ENCODE measurements at regions not wholly inside any gene's neighbourhood (a gene's known extent, or its start where the extent isn't known, plus 50 kb on each side); places are given as distances from the start of the nearest gene placed in this dataset.

GRCh38 chr2:22189893-22190480 lies 1066.2 kb downstream of the TDRD15 start:
- H3K4me3 Mint-ChIP-seq: no peak overlapping the region
- H3K36me3 Mint-ChIP-seq: no peaks in the 10 kb centered on the region
- H3K27me3 Mint-ChIP-seq: no peaks in the 10 kb centered on the region
- no peak overlapping the region for H3K27ac Mint-ChIP-seq
- no peak for TF ChIP-seq CTCF (conservative IDR thresholded peaks at IDR 0.05)
- H3K4me1 Mint-ChIP-seq (ENCODE audit: unreplicated experiment): no peaks in the 10 kb centered on the region
- DNase-seq (ENCODE audit: extremely low spot score, unreplicated experiment): no peak
- peaks cover 3% of the 10 kb centered on the region for H3K9me3 Mint-ChIP-seq

- DNase-seq (ENCODE audit: extremely low spot score, unreplicated experiment): no peak
- no peaks in the 10 kb centered on the region for H3K27me3 Mint-ChIP-seq
- no peak for TF ChIP-seq CTCF (conservative IDR thresholded peaks at IDR 0.05)
- H3K27ac Mint-ChIP-seq: no peak overlapping the region
- no peak overlapping the region for H3K4me3 Mint-ChIP-seq
- H3K4me1 Mint-ChIP-seq (ENCODE audit: unreplicated experiment): no peaks in the 10 kb centered on the region
- H3K36me3 Mint-ChIP-seq: no peaks in the 10 kb centered on the region
- H3K9me3 Mint-ChIP-seq: no peaks in the 10 kb centered on the region
These were observed 1070.5 kb downstream of the TDRD15 start for GRCh38 chr2:22194218-22194617.

- Mint-ChIP-seq H3K9me3 (no peaks in the 10 kb centered on the region), H3K36me3 (no peaks in the 10 kb centered on the region), H3K27me3 (no peaks in the 10 kb centered on the region), H3K4me1 (ENCODE audit: unreplicated experiment) (no peaks in the 10 kb centered on the region), H3K27ac (no peak overlapping the region), H3K4me3 (no peak overlapping the region)
- DNase-seq (ENCODE audit: extremely low spot score, unreplicated experiment): no peak
- no peak for TF ChIP-seq CTCF (conservative IDR thresholded peaks at IDR 0.05)
These were observed 1073.0 kb downstream of the TDRD15 start for GRCh38 chr2:22196806-22197205.

- Mint-ChIP-seq H3K27me3 (no peaks in the 10 kb centered on the region), H3K27ac (no peak overlapping the region), H3K36me3 (no peaks in the 10 kb centered on the region), H3K4me3 (no peak overlapping the region), H3K4me1 (ENCODE audit: unreplicated experiment) (no peaks in the 10 kb centered on the region), H3K9me3 (no peaks in the 10 kb centered on the region)
- TF ChIP-seq CTCF (conservative IDR thresholded peaks at IDR 0.05): no peak
- DNase-seq (ENCODE audit: extremely low spot score, unreplicated experiment): no peak
These were observed 1074.9 kb downstream of the TDRD15 start for GRCh38 chr2:22198381-22199283.

GRCh38 chr2:22199994-22200393 lies 1076.2 kb downstream of the TDRD15 start:
- TF ChIP-seq CTCF (conservative IDR thresholded peaks at IDR 0.05): no peak
- H3K36me3 Mint-ChIP-seq: no peaks in the 10 kb centered on the region
- H3K9me3 Mint-ChIP-seq: no peaks in the 10 kb centered on the region
- no peak for DNase-seq (ENCODE audit: extremely low spot score, unreplicated experiment)
- no peak overlapping the region for H3K4me3 Mint-ChIP-seq
- H3K27me3 Mint-ChIP-seq: no peaks in the 10 kb centered on the region
- no peak overlapping the region for H3K27ac Mint-ChIP-seq
- H3K4me1 Mint-ChIP-seq (ENCODE audit: unreplicated experiment): no peaks in the 10 kb centered on the region
